DMS53 (cell line): ENCODE measurements at regions not wholly inside any gene's neighbourhood (a gene's known extent, or its start where the extent isn't known, plus 50 kb on each side); places are given as distances from the start of the nearest gene placed in this dataset.

Experiments
- DNase-seq: peaks from one replicate; lab custom pipeline; 2025; lab: John Stamatoyannopoulos, UW

GRCh38 chr2:200137691-200138090, 168.8 kb upstream of the SPATS2L start:
- no peak for DNase-seq

- no peak for DNase-seq
Measured at GRCh38 chr2:200138391-200139124, 167.9 kb upstream of the SPATS2L start.

- DNase-seq, result no peak
Measured at GRCh38 chr2:200144571-200144970, 161.9 kb upstream of the SPATS2L start.

GRCh38 chr2:200146501-200146900, 160.0 kb upstream of the SPATS2L start:
- DNase-seq, result no peak

DNA sequence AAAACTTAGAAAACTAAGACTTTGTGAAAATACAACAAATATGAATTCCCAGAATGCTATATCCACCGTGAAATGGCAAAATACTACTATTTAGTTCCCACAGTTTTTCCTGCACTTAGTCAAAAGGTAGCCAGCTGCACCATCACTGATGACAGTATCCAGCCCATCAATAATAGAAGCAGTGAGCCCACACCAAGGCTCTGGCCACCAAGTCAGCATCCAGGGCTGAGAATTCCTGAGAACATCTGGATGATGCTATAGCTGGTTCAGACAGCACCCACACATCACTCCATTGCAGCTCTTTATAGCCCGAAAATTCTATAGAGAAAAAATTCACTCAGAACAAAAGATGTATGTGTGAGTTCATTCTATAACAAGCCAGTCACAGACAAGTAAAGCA, 159.1 kb upstream of the SPATS2L start:
- no peak for DNase-seq

DNA sequence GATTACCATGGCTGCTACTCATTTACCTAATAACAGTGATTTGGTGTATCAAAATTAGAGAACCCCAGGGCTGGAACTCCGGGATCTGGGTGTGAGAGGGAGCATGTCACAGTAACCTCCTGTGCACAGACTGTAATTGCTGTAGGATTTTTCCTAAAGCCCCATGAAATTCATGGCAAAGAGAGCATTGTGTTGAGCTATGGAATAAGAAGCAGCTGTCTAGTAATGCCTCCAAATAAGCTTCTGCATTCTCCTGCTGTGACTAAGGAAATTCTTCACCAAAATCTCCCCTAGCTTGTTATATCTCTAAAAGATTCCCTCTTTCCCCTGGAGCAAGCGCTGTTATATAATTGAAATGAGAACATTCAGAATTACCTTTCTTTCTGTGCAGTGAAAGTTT, 158.1 kb upstream of the SPATS2L start:
- no peak for DNase-seq

DNA sequence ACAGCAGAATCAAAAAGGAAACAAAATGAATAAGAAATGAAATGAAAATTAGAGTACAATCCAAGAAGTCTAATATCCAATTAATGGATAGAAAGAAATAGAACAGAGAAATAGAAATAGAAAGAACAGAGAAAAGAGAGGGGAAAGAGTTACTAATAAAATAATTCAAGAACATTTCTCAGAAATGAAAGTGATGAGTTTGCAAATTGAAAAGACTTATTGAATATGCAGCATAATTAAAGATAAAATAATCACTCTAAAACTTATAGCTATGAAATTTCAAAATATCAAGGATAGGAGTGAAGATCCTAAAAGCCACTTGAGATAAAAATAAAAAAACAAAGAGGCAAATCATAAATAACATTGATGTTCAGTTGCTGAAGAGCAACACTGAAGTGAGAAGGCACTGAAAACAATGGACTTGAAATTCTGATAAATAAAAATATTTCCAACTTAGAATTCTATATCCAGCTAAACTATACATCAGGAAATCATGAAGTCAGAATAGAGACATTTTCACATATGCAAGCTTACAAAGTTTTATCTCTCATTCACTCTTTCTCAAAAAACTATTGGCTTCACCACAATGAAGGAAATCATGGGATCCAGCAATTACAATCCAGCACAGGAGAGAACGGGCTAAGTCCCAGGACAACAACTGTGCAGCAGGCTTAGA, 155.9 kb upstream of the SPATS2L start:
- no peak for DNase-seq

GRCh38 chr2:200155652-200156051, 150.8 kb upstream of the SPATS2L start:
- no peak for DNase-seq

GRCh38 chr2:200156166-200156835, 150.2 kb upstream of the SPATS2L start:
- DNase-seq, result peak; percentile 15

DNA sequence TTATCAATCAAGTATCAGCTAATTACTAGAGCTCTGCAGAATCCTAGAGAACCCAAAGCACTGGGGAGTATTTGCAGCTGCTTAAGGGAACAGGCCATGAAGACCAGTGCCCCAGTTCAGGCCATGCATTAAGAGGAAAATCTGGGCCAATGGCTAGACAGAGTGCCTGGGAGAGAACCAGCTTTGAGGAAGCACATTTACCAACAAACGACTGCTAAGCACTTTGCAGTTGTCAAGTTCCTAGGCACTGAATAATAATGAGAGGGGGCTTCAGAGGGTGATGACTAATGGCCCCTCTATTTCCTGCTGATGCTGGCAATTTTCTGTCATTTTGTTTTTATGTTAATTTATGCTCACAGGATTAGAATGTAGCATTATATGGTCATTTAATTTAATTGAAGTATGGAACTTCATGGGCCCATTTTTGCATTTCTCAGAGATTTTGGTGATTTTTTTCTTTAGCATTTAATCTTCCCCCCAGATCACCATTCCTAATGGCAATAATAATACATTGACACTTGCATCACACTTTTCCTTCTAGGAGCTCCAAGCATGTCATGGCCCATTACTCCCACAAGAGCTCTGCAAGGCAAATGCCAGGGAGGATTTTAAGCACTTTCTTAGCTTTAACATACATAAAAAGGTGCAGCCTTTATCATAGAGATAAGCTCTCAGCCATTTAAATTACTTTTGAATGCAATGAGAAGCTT, 147.7 kb upstream of the SPATS2L start:
- DNase-seq, result peak; percentile 15

GRCh38 chr2:200159357-200159707, 147.2 kb upstream of the SPATS2L start:
- DNase-seq, result no peak

DNA sequence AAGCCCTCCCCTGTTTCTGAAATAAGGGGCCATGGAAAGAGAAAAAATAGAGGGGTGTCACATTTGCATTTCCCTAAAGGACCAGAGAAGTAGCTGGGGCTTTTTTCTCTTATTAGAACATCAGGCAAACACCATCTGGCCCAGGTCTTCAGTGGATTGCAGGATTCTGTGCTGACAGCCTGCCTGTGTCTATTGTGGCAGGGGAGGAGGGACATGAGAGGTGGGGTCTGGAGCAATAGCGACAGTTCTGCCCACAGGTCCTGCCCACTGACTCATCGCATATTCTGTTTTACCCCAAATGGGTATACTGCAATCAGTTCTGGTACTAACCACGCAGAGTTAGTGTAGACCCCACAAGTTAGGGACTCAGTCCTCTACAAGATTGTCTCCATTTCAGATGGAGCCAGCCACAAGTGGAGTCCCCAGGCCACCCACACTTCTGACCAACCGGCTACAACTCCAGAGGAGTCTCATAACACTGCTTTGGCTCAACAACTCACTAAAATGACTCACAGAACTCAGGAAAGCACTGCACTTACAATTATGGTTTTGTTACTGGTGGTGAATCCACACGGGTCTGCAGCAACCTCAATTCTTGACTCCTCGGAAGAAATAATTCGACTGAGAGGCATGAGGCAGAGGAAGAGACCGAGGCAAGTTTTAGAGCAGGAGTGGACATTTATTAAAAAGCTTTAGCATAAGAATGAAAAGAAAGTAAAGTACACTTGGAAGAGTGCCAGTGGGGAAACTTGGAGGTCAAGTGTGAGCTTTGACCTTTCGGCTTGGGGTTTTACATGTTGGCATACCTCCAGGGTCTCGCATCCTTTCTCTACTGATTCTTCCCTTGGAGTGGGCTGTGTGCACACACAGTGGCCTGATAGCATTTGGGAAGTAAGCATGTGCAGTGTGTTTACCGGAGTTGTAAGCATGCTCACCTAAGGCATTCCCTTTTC, 146.4 kb upstream of the SPATS2L start:
- no peak for DNase-seq

GRCh38 chr2:200161458-200161857, 145.0 kb upstream of the SPATS2L start:
- no peak for DNase-seq

GRCh38 chr2:200165687-200166086, 140.8 kb upstream of the SPATS2L start:
- no peak for DNase-seq

DNA sequence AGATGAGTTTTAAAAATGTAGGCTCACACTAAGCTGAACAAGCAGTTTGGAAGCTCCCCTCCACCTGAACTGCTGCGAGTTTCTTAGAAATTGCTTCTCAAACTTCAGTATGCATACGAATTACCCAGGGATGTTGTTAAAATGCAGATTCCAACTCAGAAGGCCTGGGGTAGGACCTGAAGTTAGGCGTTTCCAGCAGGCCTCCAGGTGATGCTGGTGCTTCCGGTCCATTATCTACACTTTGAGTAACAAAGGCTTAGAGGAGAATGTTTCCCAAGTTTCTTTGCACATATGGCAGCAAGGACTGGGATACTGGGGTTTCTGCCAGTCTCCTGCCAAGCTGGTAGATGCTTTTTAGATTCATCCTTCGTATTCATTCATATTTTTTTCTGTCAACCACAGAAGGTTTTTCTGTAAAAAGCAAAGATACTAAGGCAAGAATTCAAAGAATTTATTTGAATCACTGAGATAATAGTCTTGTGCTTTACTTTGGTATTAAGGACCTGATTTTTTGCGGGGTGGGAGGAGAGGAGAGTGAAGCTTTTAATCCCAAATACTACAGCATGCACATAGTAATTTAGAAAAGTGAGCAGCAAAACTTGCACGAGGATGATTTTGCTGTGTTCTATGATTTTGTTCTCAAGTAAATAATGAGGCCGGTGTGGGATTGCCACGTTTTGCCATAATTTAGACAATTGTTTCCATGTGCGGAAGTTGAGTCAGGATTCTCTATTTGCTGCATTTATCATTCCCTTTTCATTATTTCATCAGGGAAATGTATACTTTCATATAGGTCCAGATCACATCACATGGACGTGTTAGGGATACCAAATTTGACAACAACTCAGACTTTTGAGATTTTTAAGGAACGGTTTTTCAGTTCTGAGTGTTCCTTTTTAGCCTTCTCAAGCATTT, 137.6 kb upstream of the SPATS2L start:
- DNase-seq, result no peak

DNA sequence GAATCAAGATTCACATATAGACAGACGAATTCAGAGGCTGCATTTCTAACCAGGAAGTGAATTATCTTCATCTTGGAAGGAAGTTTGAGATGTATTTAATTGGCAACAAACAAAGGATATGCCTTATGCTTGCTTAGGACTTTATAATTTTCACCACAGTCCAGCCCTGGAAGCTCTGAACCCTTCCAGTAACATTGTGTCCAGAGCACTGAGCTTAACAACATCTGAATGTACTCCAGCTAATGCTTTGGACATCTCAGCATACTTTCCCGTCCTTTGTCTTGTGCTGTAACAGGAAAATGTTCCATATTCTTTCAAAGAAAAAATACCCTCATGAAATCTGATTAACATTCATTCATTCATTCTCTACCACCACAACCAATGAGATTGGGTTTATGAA, 136.3 kb upstream of the SPATS2L start:
- DNase-seq, result no peak

- peak; percentile 46 for DNase-seq
Measured at GRCh38 chr2:200171731-200172482, 134.6 kb upstream of the SPATS2L start.

DNA sequence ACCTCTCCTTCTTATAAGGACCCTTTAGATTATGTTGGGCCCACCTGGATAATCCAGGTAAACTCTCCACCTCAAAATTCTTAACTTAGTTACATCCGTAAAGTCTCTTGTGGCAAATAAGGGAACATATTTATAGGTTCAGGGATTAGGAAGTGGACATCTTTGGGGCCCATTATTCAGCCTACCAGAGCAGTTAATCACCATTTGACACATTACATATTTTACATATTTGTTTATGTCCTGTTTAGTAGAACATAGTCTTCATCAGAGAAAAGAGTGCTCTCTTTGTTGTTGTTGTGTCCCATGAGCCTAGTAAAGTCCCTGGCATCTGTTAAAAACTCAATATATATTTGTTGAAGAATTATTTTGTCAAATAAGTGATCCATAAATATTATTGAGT, 134.0 kb upstream of the SPATS2L start:
- DNase-seq, result no peak

DNA sequence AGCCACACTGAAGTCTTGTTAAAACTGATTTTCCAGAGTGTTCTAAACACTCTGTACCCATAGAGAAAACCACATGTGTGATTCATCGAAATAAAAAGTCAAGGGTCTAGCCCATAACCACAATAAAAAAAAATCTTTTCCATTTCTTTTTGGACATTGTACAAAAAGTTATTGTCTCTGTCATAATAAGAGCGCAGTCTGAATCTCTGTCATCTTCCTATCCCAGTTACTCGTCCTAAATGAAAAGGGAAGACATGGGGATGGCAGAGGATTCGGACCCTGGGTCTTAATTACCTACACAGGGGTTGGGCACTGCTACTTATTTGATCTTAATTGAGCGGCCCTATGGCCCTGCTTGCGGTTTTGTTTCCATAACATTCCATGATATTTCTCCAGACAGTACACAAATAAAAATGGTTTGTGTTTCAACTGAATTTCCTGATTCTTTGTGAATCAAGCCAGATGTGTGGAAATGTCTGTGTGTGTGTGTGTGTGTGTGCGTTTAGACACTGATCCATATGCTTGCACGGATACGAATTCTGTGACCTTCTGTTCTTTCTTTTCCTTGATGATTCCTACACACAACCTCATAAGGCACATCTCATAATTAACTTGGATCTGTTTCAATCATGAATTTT, 133.4 kb upstream of the SPATS2L start:
- DNase-seq, result no peak
